Ovary (tissue), 7 donors: ENCODE measurements at regions not wholly inside any gene's neighbourhood (a gene's known extent, or its start where the extent isn't known, plus 50 kb on each side); places are given as distances from the start of the nearest gene placed in this dataset.

Experiments
- DNase-seq, 5 donors: peaks; one replicate each; pipeline ENCODE4 v3.0.0-alpha.2; 2019 to 2020
- H3K27ac ChIP-seq, 2 donors: fragments of 200-600 bp; one replicate each; pipeline versions ENCODE4 v1.5.1 to v1.8.0; 2019 to 2022
- H3K27me3 ChIP-seq: fragments of 200-600 bp; one replicate; pipeline ENCODE4 v1.8.0; 2022
- H3K36me3 ChIP-seq: fragments of 200-600 bp; sonication (generic); one replicate; pipeline ENCODE4 v1.5.1; 2019
- H3K4me1 ChIP-seq: one replicate; pipeline ENCODE4 v1.8.1; 2013; ENCODE audit warnings: mild to moderate bottlenecking, moderate library complexity; ENCODE audit not compliant: insufficient read depth
- H3K4me3 ChIP-seq: fragments of 200-600 bp; sonication (generic); one replicate; pipeline ENCODE4 v1.5.1; 2017
- H3K9me3 ChIP-seq, 2 donors: fragments of 200-600 bp in 1 of 2; sonication (generic) in 1 of 2; one replicate each; pipeline versions ENCODE4 v1.5.1 to v1.8.1; 2013 to 2019; ENCODE audit warnings: mild to moderate bottlenecking in 1 of 2, moderate library complexity in 1 of 2
- CTCF ChIP-seq, 3 donors: fragments of 450-650 bp in 2 of 3; fragments of 200-600 bp in 1 of 3; IDR thresholded peaks; one replicate each; pipeline versions ENCODE4 v1.5.1 to v1.8.0; 2016 to 2022; ENCODE audit warnings: antibody characterized with exemption in 3 of 3, mild to moderate bottlenecking in 1 of 3
- EP300 ChIP-seq: sonication (generic); formaldehyde crosslinking; IDR thresholded peaks from one replicate; pipeline ENCODE4 v1.6.1; 2017; ENCODE audit warnings: antibody characterized with exemption
- POLR2A ChIP-seq: fragments of 450-650 bp; IDR thresholded peaks from one replicate; pipeline ENCODE4 v1.6.1; 2017; ENCODE audit warnings: antibody characterized with exemption, mild to moderate bottlenecking, moderate library complexity
- WGBS, 3 donors: extraction: QIAGEN DNeasy Blood & Tissue Kit in 1 of 3; methylation state at CpG; one replicate each; pipeline versions ENCODE4 v1.1.5 to v1.1.7; 2013 to 2017; 5-methylcytosine and 5-hydroxymethylcytosine counted together
- intact Hi-C, 4 donors: fragments of 100-400 bp; cut with DNase I; formaldehyde crosslinking; loops; one replicate each; pipeline versions ENCODE4 v1.11.0 to v1.15.1; 2022 to 2023
- donor health status: DM: no; HTN: no; CAD: no; lungs with moderate emphysema.
- donor health status: DM: no; HTN: no; CAD: no.
- donor health status: Bipolar disorder and iron deficiency.
- donor health status: DM: no; HTN: no; CAD: no.
- donor health status: DM: yes; HTN: yes; CAD: no.

DNA sequence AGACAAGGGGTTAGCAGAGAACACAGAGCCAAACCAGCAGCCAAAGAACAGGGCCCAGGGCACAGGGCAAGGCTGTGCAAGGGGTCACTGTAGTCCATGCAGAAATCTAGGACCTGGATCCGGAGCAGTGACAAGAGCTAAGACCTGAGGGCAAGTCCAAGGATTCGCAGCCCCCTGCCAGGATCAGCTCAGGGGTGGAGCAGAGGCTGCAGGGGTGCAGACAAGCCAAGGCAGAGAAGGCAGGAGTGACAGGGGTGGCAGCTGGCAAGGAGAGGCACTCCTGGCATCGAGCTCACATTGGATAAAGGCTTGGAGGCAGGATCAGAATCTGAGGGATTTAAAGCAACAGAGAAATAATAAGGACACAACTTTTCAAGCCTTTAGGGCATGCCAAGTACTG, 80.7 kb upstream of the NANOS1 start:
- no peak for TF ChIP-seq CTCF (IDR thresholded peaks at IDR 0.05)
- TF ChIP-seq POLR2A, result no peak
- no peak for TF ChIP-seq EP300
- no peak for DNase-seq
- H3K9me3 ChIP-seq, result no peaks in the 10 kb centered on the region
- WGBS, 3 donors, result 66 to 80% (median 74%) methylated on average over 3 of the region's 3 CpGs
- H3K4me1 ChIP-seq, result no peaks in the 10 kb centered on the region
- H3K27me3 ChIP-seq, result no peaks in the 10 kb centered on the region
- no peaks in the 10 kb centered on the region for H3K36me3 ChIP-seq
- intact Hi-C loops, result no loop called here
- H3K27ac ChIP-seq, result no peak overlapping the region
- no peak overlapping the region for H3K4me3 ChIP-seq

DNA sequence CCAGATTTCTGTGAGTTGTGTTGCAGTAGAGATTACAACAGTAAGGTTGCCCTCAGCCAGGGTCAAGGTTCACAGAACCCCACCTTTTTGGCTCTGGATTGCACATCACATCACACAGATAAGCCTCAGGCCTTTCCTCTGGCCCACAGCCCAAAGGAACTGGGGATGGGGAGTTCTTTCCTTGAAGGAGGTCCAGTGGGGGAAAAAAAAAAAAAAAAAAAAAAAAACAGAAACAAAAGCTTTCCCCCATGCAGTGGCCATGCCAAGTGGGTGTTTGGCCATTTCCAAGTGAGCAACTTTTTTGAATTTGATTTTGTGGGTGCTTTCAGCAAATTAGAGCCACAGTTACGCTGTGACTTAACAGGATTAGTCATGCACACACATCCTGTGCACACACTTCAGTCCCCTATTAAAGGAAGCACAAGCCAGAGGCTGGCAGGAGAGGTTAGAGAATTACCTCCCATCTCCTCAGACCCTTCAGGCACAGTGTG, 79.3 kb upstream of the NANOS1 start:
- no peak for DNase-seq
- 82 to 93% (median 88%) methylated on average over 1 of the region's 1 CpG for WGBS, 3 donors

GRCh38 chr10:118950997-118951637, 78.4 kb upstream of the NANOS1 start:
- no peaks in the 10 kb centered on the region for H3K9me3 ChIP-seq
- H3K27ac ChIP-seq, result no peak overlapping the region
- H3K4me1 ChIP-seq, result no peaks in the 10 kb centered on the region
- H3K4me3 ChIP-seq, result no peak overlapping the region
- no peak for DNase-seq
- no peaks in the 10 kb centered on the region for H3K36me3 ChIP-seq
- no peaks in the 10 kb centered on the region for H3K27me3 ChIP-seq
- intact Hi-C loops, result no loop called here
- 91 to 92% (median 91%) methylated on average over 11 of the region's 11 CpGs for WGBS, 3 donors
- no peak for TF ChIP-seq EP300
- TF ChIP-seq CTCF (IDR thresholded peaks at IDR 0.05), result no peak
- TF ChIP-seq POLR2A, result no peak

More for the DNA sequence above, 79.3 kb upstream of the NANOS1 start:
- no peak for TF ChIP-seq EP300
- no peak for TF ChIP-seq POLR2A
- TF ChIP-seq CTCF (IDR thresholded peaks at IDR 0.05), result no peak
- Histone ChIP-seq H3K27me3 (no peaks in the 10 kb centered on the region), H3K4me3 (no peak overlapping the region), H3K4me1 (no peaks in the 10 kb centered on the region), H3K36me3 (no peaks in the 10 kb centered on the region), H3K9me3 (no peaks in the 10 kb centered on the region), H3K27ac (no peak overlapping the region)
- intact Hi-C loops, result no loop called here

DNA sequence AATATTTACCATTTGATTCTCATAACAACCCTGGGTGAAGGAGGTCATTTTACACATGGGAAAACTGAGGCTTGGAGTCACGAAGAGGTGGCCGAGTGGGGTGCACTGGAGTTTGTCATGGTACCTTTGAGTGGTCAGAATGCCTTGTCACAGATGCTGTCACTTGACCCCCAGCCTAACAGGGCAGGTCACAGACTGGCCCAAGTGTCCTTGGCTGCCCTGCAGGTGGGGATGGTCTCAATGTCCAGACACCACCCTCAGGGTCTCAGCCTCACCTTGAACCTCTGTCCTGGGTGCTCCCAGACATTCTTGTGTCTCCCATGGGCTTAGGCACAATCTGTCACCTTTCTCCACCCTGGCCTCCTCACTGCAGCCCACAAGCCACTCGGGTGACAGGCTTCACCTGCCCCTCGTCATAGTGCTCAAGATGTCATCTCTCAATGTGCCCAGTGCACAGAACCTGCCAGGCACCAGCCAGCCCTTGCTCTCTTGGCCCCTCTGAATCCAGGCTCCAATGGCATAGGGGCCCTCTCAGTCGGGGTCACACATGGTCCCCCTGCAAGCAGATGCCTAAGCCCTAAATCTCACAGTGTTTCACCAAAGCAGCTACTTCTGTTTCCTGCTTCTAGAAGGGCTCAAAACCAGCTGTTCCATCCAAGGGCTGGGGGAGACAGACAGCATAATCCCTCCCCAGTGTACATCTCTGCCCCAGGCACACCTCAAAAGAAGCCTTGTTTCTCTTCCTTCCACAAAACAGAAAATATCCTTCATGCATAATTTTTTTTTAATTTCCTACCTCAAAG, 76.8 kb upstream of the NANOS1 start:
- no peaks in the 10 kb centered on the region for H3K36me3 ChIP-seq
- H3K27ac ChIP-seq, result no peak overlapping the region
- H3K4me1 ChIP-seq, result no peaks in the 10 kb centered on the region
- DNase-seq, result no peak
- H3K4me3 ChIP-seq, result no peak overlapping the region
- 77 to 91% (median 82%) methylated on average over 5 of the region's 5 CpGs for WGBS, 3 donors
- no peak for TF ChIP-seq EP300
- no peak for TF ChIP-seq POLR2A
- TF ChIP-seq CTCF (IDR thresholded peaks at IDR 0.05), result no peak
- intact Hi-C loops, result no loop called here
- no peaks in the 10 kb centered on the region for H3K27me3 ChIP-seq
- H3K9me3 ChIP-seq, result no peaks in the 10 kb centered on the region
